ENCODE measurements at regions not wholly inside any gene's neighbourhood (a gene's known extent, or its start where the extent isn't known, plus 50 kb on each side); places are given as distances from the start of the nearest gene placed in this dataset.

- H3K9me3 ChIP-seq (ENCODE audit: low read depth), result no peaks in the 10 kb centered on the region
- TF ChIP-seq EZH2phosphoT487 (IDR thresholded peaks at IDR 0.05; ENCODE audit: low read depth, severe bottlenecking, unreplicated experiment), result no peak
- no peak for TF ChIP-seq CTCF (IDR thresholded peaks at IDR 0.05; ENCODE audit: poor library complexity)
- TF ChIP-seq EZH2 (IDR thresholded peaks at IDR 0.05; ENCODE audit: borderline replicate concordance), result no peak
- 84% methylated on average over 17 of the region's 17 CpGs for WGBS (ENCODE audit: low lambda C conversion rate, missing lambda C conversion rate)
Measured at GRCh38 chr6:170093276-170093657, 197.6 kb downstream of the DLL1 start.

GRCh38 chr6:170092826-170093225 is 198.1 kb downstream of the DLL1 start:
- Histone ChIP-seq H3K79me2 (no peaks in the 10 kb centered on the region), H3K4me2 (no peak overlapping the region), H3K27me3 (no peaks in the 10 kb centered on the region), H3K9me3 (ENCODE audit: low read depth) (no peaks in the 10 kb centered on the region), H3K4me1 (ENCODE audit: insufficient read depth) (peaks cover 8% of the 10 kb centered on the region), H3K9me2 (replicated peaks; ENCODE audit: insufficient read depth) (no peaks in the 10 kb centered on the region), H4K20me1 (ENCODE audit: insufficient read depth, poor library complexity, severe bottlenecking) (no peaks in the 10 kb centered on the region), H3K27ac (no peak overlapping the region), H3K4me3 (no peak overlapping the region), H3K36me3 (replicated peaks; ENCODE audit: insufficient read depth, low read depth) (no peaks in the 10 kb centered on the region), H2AFZ (no peak overlapping the region)
- TF ChIP-seq CTCF (IDR thresholded peaks at IDR 0.05; ENCODE audit: poor library complexity), result no peak
- WGBS (ENCODE audit: low lambda C conversion rate, missing lambda C conversion rate), result 79% methylated on average over 15 of the region's 15 CpGs
- DNase-seq (ENCODE audit: low spot score), result no peak

More at GRCh38 chr6:170093276-170093657, 197.6 kb downstream of the DLL1 start:
- Histone ChIP-seq H3K9me2 (replicated peaks; ENCODE audit: insufficient read depth) (no peaks in the 10 kb centered on the region), H3K4me2 (no peak overlapping the region), H3K4me1 (ENCODE audit: insufficient read depth) (peaks cover 8% of the 10 kb centered on the region), H3K79me2 (no peaks in the 10 kb centered on the region), H3K27me3 (no peaks in the 10 kb centered on the region), H2AFZ (no peak overlapping the region), H3K4me3 (no peak overlapping the region), H4K20me1 (ENCODE audit: insufficient read depth, poor library complexity, severe bottlenecking) (no peaks in the 10 kb centered on the region), H3K27ac (no peak overlapping the region), H3K36me3 (replicated peaks; ENCODE audit: insufficient read depth, low read depth) (no peaks in the 10 kb centered on the region)
- DNase-seq (ENCODE audit: low spot score), result no peak

- no peaks in the 10 kb centered on the region for H3K36me3 ChIP-seq (replicated peaks; ENCODE audit: insufficient read depth, low read depth)
- no peak overlapping the region for H2AFZ ChIP-seq
- no peaks in the 10 kb centered on the region for H3K9me3 ChIP-seq (ENCODE audit: low read depth)
- peaks cover 8% of the 10 kb centered on the region for H3K4me1 ChIP-seq (ENCODE audit: insufficient read depth)
- H3K79me2 ChIP-seq, result no peaks in the 10 kb centered on the region
- no peak overlapping the region for H3K4me3 ChIP-seq
- TF ChIP-seq EZH2 (IDR thresholded peaks at IDR 0.05; ENCODE audit: borderline replicate concordance), result no peak
- TF ChIP-seq EZH2phosphoT487 (IDR thresholded peaks at IDR 0.05; ENCODE audit: low read depth, severe bottlenecking, unreplicated experiment), result no peak
- no peak for TF ChIP-seq CTCF (IDR thresholded peaks at IDR 0.05; ENCODE audit: poor library complexity)
- 97% methylated on average over 25 of the region's 30 CpGs for WGBS (ENCODE audit: low lambda C conversion rate, missing lambda C conversion rate)
- no peak overlapping the region for H3K4me2 ChIP-seq
- H3K27ac ChIP-seq, result no peak overlapping the region
- H4K20me1 ChIP-seq (ENCODE audit: insufficient read depth, poor library complexity, severe bottlenecking), result no peaks in the 10 kb centered on the region
- H3K27me3 ChIP-seq, result no peaks in the 10 kb centered on the region
- DNase-seq (ENCODE audit: low spot score), result no peak
- no peaks in the 10 kb centered on the region for H3K9me2 ChIP-seq (replicated peaks; ENCODE audit: insufficient read depth)
Measured at GRCh38 chr6:170091639-170092579, 199.0 kb downstream of the DLL1 start.
